H1 (cell line): ENCODE measurements at regions not wholly inside any gene's neighbourhood (a gene's known extent, or its start where the extent isn't known, plus 50 kb on each side); places are given as distances from the start of the nearest gene placed in this dataset.

Experiments used
- CTCF ChIA-PET: fragments of 300-600 bp; sonication (Branson Sonifier 250); formaldehyde crosslinking; loops from one replicate; lab custom pipeline; 2021; ENCODE audit not compliant: partially characterized antibody; lab: Charles Lee
- POLR2A ChIA-PET: fragments of 300-600 bp; sonication (Branson Sonifier 250); formaldehyde crosslinking; loops from one replicate; lab custom pipeline; 2021; ENCODE audit warnings: inconsistent platforms; ENCODE audit not compliant: partially characterized antibody; lab: Charles Lee
- DNase-seq, 2 experiments: peaks; one replicate each; pipeline versions ENCODE4 v3.0.0 to v3.0.0-alpha.2; 2010 to 2022; ENCODE audit warnings: low spot score in 2 of 2, low read depth in 1 of 2, mixed read lengths in 1 of 2
- FAIRE-seq: peaks from 2 replicates; lab custom pipeline; 2011; peaks lifted over from hg19 to GRCh38; lab: Jason Lieb, UNC
- H2AFZ ChIP-seq: 2 replicates; pipeline ENCODE4 v1.8.1; 2012; ENCODE audit warnings: low read length, inconsistent platforms
- H2AK5ac ChIP-seq: 2 replicates; pipeline ENCODE4 v1.6.1; 2013; ENCODE audit warnings: low read depth, low read length
- H2BK120ac ChIP-seq: replicated peaks from 2 replicates; pipeline ENCODE3; 2013; ENCODE audit warnings: low read depth, low read length, inconsistent platforms
- H2BK12ac ChIP-seq: 2 replicates; pipeline ENCODE4 v1.6.1; 2013; ENCODE audit warnings: low read depth, low read length
- H2BK15ac ChIP-seq: 2 replicates; pipeline ENCODE4 v1.6.1; 2013; ENCODE audit warnings: low read length
- H2BK20ac ChIP-seq: 2 replicates; pipeline ENCODE4 v1.6.1; 2013; ENCODE audit warnings: low read length
- H2BK5ac ChIP-seq: 2 replicates; pipeline ENCODE4 v1.6.1; 2013; ENCODE audit warnings: low read depth, low read length
- H3K14ac ChIP-seq: 2 replicates; pipeline ENCODE4 v1.6.1; 2013; ENCODE audit warnings: inconsistent platforms; ENCODE audit not compliant: insufficient read length
- H3K18ac ChIP-seq: 2 replicates; pipeline ENCODE4 v1.6.1; 2013; ENCODE audit warnings: low read length; ENCODE audit errors: extremely low read depth
- H3K23ac ChIP-seq: 2 replicates; pipeline ENCODE4 v1.6.1; 2013; ENCODE audit warnings: inconsistent platforms; ENCODE audit not compliant: insufficient read length
- H3K23me2 ChIP-seq: 2 replicates; pipeline ENCODE4 v1.6.1; 2013; ENCODE audit warnings: low read depth, low read length
- H3K27ac ChIP-seq: 2 replicates; pipeline ENCODE4 v1.6.1; 2011; ENCODE audit warnings: low read depth, low read length, inconsistent platforms
- H3K27me3 ChIP-seq, 4 experiments: replicated peaks in 1 of 4; 1 replicate in 1 of 4; 2 replicates in 3 of 4; pipeline versions ENCODE4 v1.6.1 to v1.8.1; 2011 to 2013; ENCODE audit warnings: low read length in 3 of 4, mild to moderate bottlenecking in 3 of 4, inconsistent platforms in 2 of 4, mixed read lengths in 2 of 4, moderate library complexity in 1 of 4; ENCODE audit not compliant: control insufficient read depth in 3 of 4, insufficient read depth in 3 of 4; ENCODE audit errors: extremely low read depth in 1 of 4
- H3K36me3 ChIP-seq, 4 experiments: 2 replicates each; pipeline versions ENCODE4 v1.6.1 to v1.8.1; 2011 to 2013; ENCODE audit warnings: mild to moderate bottlenecking in 4 of 4, low read length in 3 of 4, moderate library complexity in 2 of 4, control low read depth in 1 of 4, inconsistent platforms in 1 of 4; ENCODE audit not compliant: insufficient read depth in 4 of 4, control insufficient read depth in 2 of 4
- H3K4ac ChIP-seq: replicated peaks from 2 replicates; pipeline ENCODE3; 2013; ENCODE audit warnings: low read length, low read depth, mixed read lengths, inconsistent platforms; ENCODE audit not compliant: insufficient read length
- H3K4me1 ChIP-seq, 4 experiments: replicated peaks in 1 of 4; 1 replicate in 1 of 4; 2 replicates in 3 of 4; pipeline versions ENCODE4 v1.6.1 to v1.8.1; 2011 to 2013; ENCODE audit warnings: low read length in 3 of 4, inconsistent platforms in 2 of 4, mixed read lengths in 1 of 4; ENCODE audit not compliant: insufficient read depth in 4 of 4, control insufficient read depth in 3 of 4
- H3K4me2 ChIP-seq, 2 experiments: 2 replicates each; pipeline versions ENCODE4 v1.6.1 to v1.8.1; 2011 to 2013; ENCODE audit warnings: low read depth in 2 of 2, low read length in 2 of 2, control low read depth in 1 of 2, inconsistent platforms in 1 of 2, mild to moderate bottlenecking in 1 of 2; ENCODE audit not compliant: insufficient read depth in 1 of 2
- H3K4me3 ChIP-seq, 4 experiments: fragments of 200-600, 300-600 bp in 1 of 4; sonication (generic), shearing (Covaris generic), sonication (Bioruptor Twin) in 1 of 4; 2 replicates each; pipeline versions ENCODE4 v1.5.1 to v1.8.1; 2011 to 2016; ENCODE audit warnings: low read length in 4 of 4, low read depth in 3 of 4, control low read depth in 2 of 4, inconsistent platforms in 2 of 4, mild to moderate bottlenecking in 2 of 4, mixed read lengths in 1 of 4, moderate library complexity in 1 of 4; ENCODE audit not compliant: insufficient read depth in 2 of 4; ENCODE audit errors: extremely low read depth in 1 of 4
- H3K56ac ChIP-seq: replicated peaks from 2 replicates; pipeline ENCODE3; 2013; ENCODE audit warnings: low read depth, mild to moderate bottlenecking, mixed read lengths, low read length, inconsistent platforms; ENCODE audit not compliant: insufficient read length
- H3K79me1 ChIP-seq: 2 replicates; pipeline ENCODE4 v1.6.1; 2013; ENCODE audit warnings: low read depth, low read length, control low read depth
- H3K79me2 ChIP-seq, 2 experiments: 2 replicates each; pipeline versions ENCODE4 v1.6.1 to v1.8.1; 2012 to 2013; ENCODE audit warnings: low read length in 2 of 2, mild to moderate bottlenecking in 2 of 2, inconsistent platforms in 1 of 2; ENCODE audit not compliant: insufficient read depth in 2 of 2, control insufficient read depth in 1 of 2
- H3K9ac ChIP-seq, 4 experiments: replicated peaks in 1 of 4; 1 replicate in 1 of 4; 2 replicates in 3 of 4; pipeline versions ENCODE4 v1.6.1 to v1.8.1; 2011 to 2013; ENCODE audit warnings: low read depth in 3 of 4, low read length in 3 of 4, control low read depth in 2 of 4, mild to moderate bottlenecking in 2 of 4, moderate library complexity in 2 of 4, inconsistent platforms in 1 of 4; ENCODE audit errors: extremely low read depth in 1 of 4
- H3K9me3 ChIP-seq, 2 experiments: 2 replicates each; pipeline versions ENCODE4 v1.6.1 to v1.8.1; 2012 to 2013; ENCODE audit warnings: mild to moderate bottlenecking in 2 of 2, moderate library complexity in 2 of 2, control low read depth in 1 of 2, inconsistent platforms in 1 of 2, low read depth in 1 of 2, low read length in 1 of 2, mixed read lengths in 1 of 2; ENCODE audit not compliant: insufficient read depth in 2 of 2
- H4K20me1 ChIP-seq, 2 experiments: replicated peaks in 1 of 2; 2 replicates each; pipeline versions ENCODE3 to v1.8.1; 2011 to 2013; ENCODE audit warnings: inconsistent platforms in 2 of 2, low read length in 2 of 2, mild to moderate bottlenecking in 1 of 2; ENCODE audit not compliant: insufficient read depth in 2 of 2, control insufficient read depth in 1 of 2
- H4K5ac ChIP-seq: 2 replicates; pipeline ENCODE4 v1.6.1; 2013; ENCODE audit warnings: low read length, low read depth, mixed read lengths, inconsistent platforms; ENCODE audit not compliant: insufficient read length
- H4K8ac ChIP-seq: 2 replicates; pipeline ENCODE4 v1.8.0; 2013; ENCODE audit warnings: mild to moderate bottlenecking, moderate library complexity, low read length, inconsistent platforms; ENCODE audit not compliant: insufficient read depth; ENCODE audit errors: extremely low read depth
- H4K91ac ChIP-seq: replicated peaks from 2 replicates; pipeline ENCODE3; 2013; ENCODE audit warnings: low read length, mixed read lengths, inconsistent platforms; ENCODE audit not compliant: insufficient read length
- ASH2L ChIP-seq: fragments of 200-600, 300-600 bp; sonication (generic); IDR thresholded peaks from one replicate; pipeline ENCODE4 v1.7.1; 2017; ENCODE audit warnings: low read length
- CHD1 ChIP-seq: IDR thresholded peaks from 2 replicates; pipeline ENCODE4 v1.6.1; 2012; ENCODE audit warnings: low read depth, low read length, improper control_type of control experiment
- CTBP2 ChIP-seq: IDR thresholded peaks from 2 replicates; pipeline ENCODE4 v1.7.0; 2011; ENCODE audit warnings: borderline replicate concordance, mild to moderate bottlenecking, moderate library complexity, mixed read lengths, low read length; ENCODE audit not compliant: insufficient read depth, insufficient read length
- E2F6 ChIP-seq: IDR thresholded peaks from 2 replicates; pipeline ENCODE4 v1.6.1; 2012; ENCODE audit warnings: inconsistent platforms
- EZH2 ChIP-seq: fragments of 200-600 bp; sonication (generic); IDR thresholded peaks from 2 replicates; pipeline ENCODE4 v1.7.1; 2012; ENCODE audit warnings: low read depth, mild to moderate bottlenecking, moderate library complexity, low read length, inconsistent platforms; ENCODE audit not compliant: severe bottlenecking
- GABPA ChIP-seq: IDR thresholded peaks from 2 replicates; pipeline ENCODE4 v1.6.1; 2011; ENCODE audit warnings: mild to moderate bottlenecking, low read length, moderate library complexity, borderline replicate concordance; ENCODE audit not compliant: insufficient read depth
- NANOG ChIP-seq: IDR thresholded peaks from 2 replicates; pipeline ENCODE4 v1.6.1; 2011; ENCODE audit warnings: low read length, low read depth, mild to moderate bottlenecking, inconsistent platforms; ENCODE audit not compliant: insufficient read depth, poor library complexity, severe bottlenecking
- POU5F1 ChIP-seq: IDR thresholded peaks from 2 replicates; pipeline ENCODE4 v1.6.1; 2011; ENCODE audit warnings: low read depth, mild to moderate bottlenecking, low read length, moderate library complexity
- RAD21 ChIP-seq, 2 experiments: IDR thresholded peaks in 1 of 2; conservative IDR thresholded peaks in 1 of 2; 2 replicates each; pipeline ENCODE4 v1.6.1; 2011; ENCODE audit warnings: low read depth in 2 of 2, low read length in 2 of 2, improper control_type of control experiment in 1 of 2, inconsistent platforms in 1 of 2, mild to moderate bottlenecking in 1 of 2, moderate library complexity in 1 of 2
- RFX5 ChIP-seq: IDR thresholded peaks from 2 replicates; pipeline ENCODE4 v1.6.1; 2011; ENCODE audit warnings: low read depth, low read length, improper control_type of control experiment, borderline replicate concordance
- RNF2 ChIP-seq: fragments of 200-900, 300-1000 bp; sonication (generic); IDR thresholded peaks from 2 replicates; pipeline ENCODE4 v1.7.1; 2016; ENCODE audit warnings: borderline replicate concordance, low read depth, mild to moderate bottlenecking, antibody characterized with exemption, low read length; ENCODE audit not compliant: poor library complexity, severe bottlenecking; ENCODE audit errors: missing control alignments
- WGBS, 2 experiments: shearing (Covaris generic) in 1 of 2; methylation state at CpG; one replicate each; pipeline versions ENCODE4 v1.1.6 to v1.1.7; 2013 to 2015; ENCODE audit warnings: low lambda C conversion rate in 2 of 2, mixed read lengths in 2 of 2, inconsistent platforms in 1 of 2, low coverage in 1 of 2, missing lambda C conversion rate in 1 of 2; ENCODE audit not compliant: insufficient replicate concordance in 2 of 2, insufficient coverage in 1 of 2, insufficient read length in 1 of 2; ENCODE audit errors: extremely low coverage in 1 of 2, missing lambda C conversion rate in 1 of 2; 5-methylcytosine and 5-hydroxymethylcytosine counted together

GRCh38 chr18:25832001-25832604 is 258.3 kb downstream of the SS18 start:
- ChIA-PET CTCF (interaction anchor here (0.7 to 3.1 kb wide), 17 partner anchors 8 to 244 kb away, joined by 3 to 25 read pairs (median 4); no protein-coding TSS in a partner anchor), POLR2A (no interaction called here)
- H4K8ac ChIP-seq: no peak overlapping the region
- H4K20me1 ChIP-seq: no peaks in the 10 kb centered on the region
- no peak overlapping the region for H2BK5ac ChIP-seq
- H3K4me1 ChIP-seq: peaks cover 0 to 3% (median 0%) of the 10 kb centered on the region in 4 experiments; a peak in 1 of 7 replicates
- H2BK15ac ChIP-seq: no peak overlapping the region
- DNase-seq: peak; percentile 17 to 83
- no peak overlapping the region for H3K4me2 ChIP-seq
- H3K9me3 ChIP-seq: no peaks in the 10 kb centered on the region
- H3K14ac ChIP-seq: no peak overlapping the region
- H3K23ac ChIP-seq: no peak overlapping the region
- 37% methylated on average over 3 of the region's 3 CpGs; no CpG with 5 or more reads in 1 of the 2 experiments for WGBS, 2 experiments
- H3K23me2 ChIP-seq: no peaks in the 10 kb centered on the region
- no peaks in the 10 kb centered on the region for H3K27me3 ChIP-seq
- H3K4me3 ChIP-seq: no peak overlapping the region
- no peaks in the 10 kb centered on the region for H3K36me3 ChIP-seq
- no peak overlapping the region for H2AFZ ChIP-seq
- no peak overlapping the region for H2BK120ac ChIP-seq
- no peak overlapping the region for H2AK5ac ChIP-seq
- no peak overlapping the region for H4K91ac ChIP-seq
- peak; percentile 78 for FAIRE-seq
- no peak overlapping the region for H2BK12ac ChIP-seq
- no peaks in the 10 kb centered on the region for H3K79me2 ChIP-seq
- H3K27ac ChIP-seq: no peak overlapping the region
- no peak overlapping the region for H3K4ac ChIP-seq
- no peaks in the 10 kb centered on the region for H3K79me1 ChIP-seq
- no peak overlapping the region for H3K56ac ChIP-seq
- H3K9ac ChIP-seq: no peak overlapping the region
- no peak overlapping the region for H4K5ac ChIP-seq
- no peak overlapping the region for H2BK20ac ChIP-seq
- no peak overlapping the region for H3K18ac ChIP-seq
- TF ChIP-seq RAD21 (IDR thresholded peaks at IDR 0.05 in 1 of 2, conservative IDR thresholded peaks at IDR 0.05 in 1 of 2; ENCODE audit: low read depth in 2 of 2, low read length in 2 of 2): peak; percentile 91
- TF ChIP-seq RNF2: no peak
- TF ChIP-seq CTBP2: no peak
- no peak for TF ChIP-seq CHD1
- TF ChIP-seq NANOG: no peak
- no peak for TF ChIP-seq ASH2L
- TF ChIP-seq RFX5: no peak
- TF ChIP-seq E2F6: no peak
- no peak for TF ChIP-seq POU5F1
- TF ChIP-seq GABPA: no peak
- TF ChIP-seq EZH2: no peak
